OCI-LY3 (cell line): ENCODE measurements at regions not wholly inside any gene's neighbourhood (a gene's known extent, or its start where the extent isn't known, plus 50 kb on each side); places are given as distances from the start of the nearest gene placed in this dataset.

Experiments used
- H2AFZ ChIP-seq: fragments of 200-600, 300-600 bp; shearing (Covaris generic); 2 replicates; pipeline ENCODE4 v1.6.0; 2014; ENCODE audit warnings: antibody characterized with exemption, low read depth, low read length
- H3K27ac ChIP-seq: fragments of 200-600, 300-600 bp; sonication (generic); 2 replicates; pipeline ENCODE4 v1.5.1; 2014; ENCODE audit warnings: mild to moderate bottlenecking, low read length, moderate library complexity, mixed read lengths
- H3K27me3 ChIP-seq: fragments of 200-600, 300-600 bp; sonication (generic); 2 replicates; pipeline ENCODE4 v1.6.1; 2014; ENCODE audit warnings: low read depth, low read length, mixed read lengths
- H3K36me3 ChIP-seq: fragments of 200-600, 300-600 bp; sonication (generic); replicated peaks from 2 replicates; pipeline ENCODE3; 2014; ENCODE audit warnings: low read depth, low read length, mixed read lengths
- H3K4me1 ChIP-seq: fragments of 300-600, 200-600 bp; sonication (generic); 2 replicates; pipeline ENCODE4 v1.6.1; 2014; ENCODE audit warnings: low read length, mixed read lengths
- H3K4me2 ChIP-seq: fragments of 200-600, 300-600 bp; sonication (generic); 2 replicates; pipeline ENCODE4 v1.6.1; 2014; ENCODE audit warnings: low read length, mixed read lengths
- H3K4me3 ChIP-seq: fragments of 300-600, 200-600 bp; sonication (generic); 2 replicates; pipeline ENCODE4 v1.5.1; 2014; ENCODE audit warnings: antibody characterized with exemption, mild to moderate bottlenecking, low read length, moderate library complexity
- H3K79me2 ChIP-seq: fragments of 300-600, 200-600 bp; shearing (Covaris generic); 2 replicates; pipeline ENCODE4 v1.6.1; 2014; ENCODE audit warnings: mild to moderate bottlenecking, low read length, mixed read lengths
- H3K9ac ChIP-seq: fragments of 300-600, 200-600 bp; shearing (Covaris generic); 2 replicates; pipeline ENCODE4 v1.6.0; 2014; ENCODE audit warnings: mild to moderate bottlenecking, low read length, moderate library complexity
- H3K9me3 ChIP-seq: fragments of 200-600, 300-600 bp; shearing (Covaris generic); 2 replicates; pipeline ENCODE4 v1.6.1; 2014; ENCODE audit warnings: low read length, mixed read lengths; ENCODE audit not compliant: insufficient read depth
- H4K20me1 ChIP-seq: fragments of 200-600, 300-600 bp; sonication (generic); 2 replicates; pipeline ENCODE4 v1.6.1; 2016; ENCODE audit warnings: low read length, mixed read lengths; ENCODE audit not compliant: insufficient read depth
- CTCF ChIP-seq: fragments of 200-600, 300-600 bp; sonication (generic); IDR thresholded peaks from 2 replicates; pipeline ENCODE4 v1.5.1; 2014; ENCODE audit warnings: antibody characterized with exemption, low read length, low read depth
- EZH2phosphoT487 ChIP-seq: fragments of 200-600 bp; shearing (Covaris generic); IDR thresholded peaks from 2 replicates; pipeline ENCODE4 v1.6.1; 2018; ENCODE audit warnings: antibody characterized with exemption, mixed run types, low read depth

- Histone ChIP-seq H3K79me2 (no peaks in the 10 kb centered on the region), H3K27me3 (no peaks in the 10 kb centered on the region), H3K4me2 (no peak overlapping the region), H2AFZ (no peak overlapping the region), H3K4me1 (no peaks in the 10 kb centered on the region), H3K9ac (no peak overlapping the region), H3K27ac (no peak overlapping the region), H3K4me3 (no peak overlapping the region), H3K9me3 (no peaks in the 10 kb centered on the region), H3K36me3 (no peaks in the 10 kb centered on the region), H4K20me1 (no peaks in the 10 kb centered on the region)
- TF ChIP-seq CTCF: no peak
Observed at GRCh38 chr5:74966141-74967026, 86.0 kb downstream of the GCNT4 start.

GRCh38 chr5:74963407-74963806 lies 89.0 kb downstream of the GCNT4 start:
- Histone ChIP-seq H2AFZ (no peak overlapping the region), H3K4me1 (no peaks in the 10 kb centered on the region)

GRCh38 chr5:74957906-74958305 lies 91.7 kb upstream of the FAM169A start:
- Histone ChIP-seq H2AFZ (no peak overlapping the region), H3K36me3 (no peaks in the 10 kb centered on the region), H3K4me1 (no peaks in the 10 kb centered on the region), H3K27me3 (no peaks in the 10 kb centered on the region), H3K9me3 (no peaks in the 10 kb centered on the region), H3K4me2 (no peak overlapping the region), H4K20me1 (no peaks in the 10 kb centered on the region), H3K4me3 (no peak overlapping the region), H3K79me2 (no peaks in the 10 kb centered on the region), H3K27ac (no peak overlapping the region), H3K9ac (no peak overlapping the region)
- TF ChIP-seq EZH2phosphoT487 (no peak), CTCF (no peak)

More at GRCh38 chr5:74963407-74963806, 89.0 kb downstream of the GCNT4 start:
- Histone ChIP-seq H4K20me1 (no peaks in the 10 kb centered on the region), H3K4me3 (no peak overlapping the region), H3K27ac (no peak overlapping the region), H3K79me2 (no peaks in the 10 kb centered on the region), H3K27me3 (no peaks in the 10 kb centered on the region), H3K4me2 (no peak overlapping the region), H3K9ac (no peak overlapping the region), H3K36me3 (no peaks in the 10 kb centered on the region), H3K9me3 (no peaks in the 10 kb centered on the region)
- TF ChIP-seq CTCF: no peak
- no peak for TF ChIP-seq EZH2phosphoT487

GRCh38 chr5:74957029-74957784 lies 91.0 kb upstream of the FAM169A start:
- Histone ChIP-seq H3K79me2 (no peaks in the 10 kb centered on the region), H3K9ac (no peak overlapping the region), H3K9me3 (no peaks in the 10 kb centered on the region), H4K20me1 (no peaks in the 10 kb centered on the region), H3K27ac (no peak overlapping the region), H3K4me3 (no peak overlapping the region), H3K36me3 (no peaks in the 10 kb centered on the region), H3K4me2 (no peak overlapping the region), H3K27me3 (no peaks in the 10 kb centered on the region), H2AFZ (no peak overlapping the region), H3K4me1 (no peaks in the 10 kb centered on the region)
- no peak for TF ChIP-seq EZH2phosphoT487
- no peak for TF ChIP-seq CTCF
